ENCODE measurements at regions not wholly inside any gene's neighbourhood (a gene's known extent, or its start where the extent isn't known, plus 50 kb on each side); places are given as distances from the start of the nearest gene placed in this dataset.

GRCh38 chr21:28160378-28160777 is 832.3 kb downstream of the LTN1 start:
- H3K4me3 ChIP-seq (ENCODE audit: low read depth, low read length): no peak overlapping the region
- no peak for TF ChIP-seq CTCF (IDR thresholded peaks at IDR 0.05; ENCODE audit: borderline replicate concordance, insufficient read depth, low read depth, low read length)

- no peak overlapping the region for H3K4me3 ChIP-seq (ENCODE audit: low read depth, low read length)
- TF ChIP-seq CTCF (IDR thresholded peaks at IDR 0.05; ENCODE audit: borderline replicate concordance, insufficient read depth, low read depth, low read length): no peak
Observed at GRCh38 chr21:28159396-28159795, 833.3 kb downstream of the LTN1 start.

- H3K4me3 ChIP-seq (ENCODE audit: low read depth, low read length): no peak overlapping the region
- no peak for TF ChIP-seq CTCF (IDR thresholded peaks at IDR 0.05; ENCODE audit: borderline replicate concordance, insufficient read depth, low read depth, low read length)
Observed at GRCh38 chr21:28156590-28156989, 836.1 kb downstream of the LTN1 start.

GRCh38 chr21:28154121-28154520 is 838.6 kb downstream of the LTN1 start:
- no peak for TF ChIP-seq CTCF (IDR thresholded peaks at IDR 0.05; ENCODE audit: borderline replicate concordance, insufficient read depth, low read depth, low read length)
- no peak overlapping the region for H3K4me3 ChIP-seq (ENCODE audit: low read depth, low read length)

GRCh38 chr21:28152732-28153131 is 839.9 kb downstream of the LTN1 start:
- no peak overlapping the region for H3K4me3 ChIP-seq (ENCODE audit: low read depth, low read length)
- TF ChIP-seq CTCF (IDR thresholded peaks at IDR 0.05; ENCODE audit: borderline replicate concordance, insufficient read depth, low read depth, low read length): no peak

GRCh38 chr21:28151758-28152157 is 840.9 kb downstream of the LTN1 start:
- no peak for TF ChIP-seq CTCF (IDR thresholded peaks at IDR 0.05; ENCODE audit: borderline replicate concordance, insufficient read depth, low read depth, low read length)

GRCh38 chr21:28150778-28151177 is 841.9 kb downstream of the LTN1 start:
- no peak overlapping the region for H3K4me3 ChIP-seq (ENCODE audit: low read depth, low read length)
- TF ChIP-seq CTCF (IDR thresholded peaks at IDR 0.05; ENCODE audit: borderline replicate concordance, insufficient read depth, low read depth, low read length): no peak

More at GRCh38 chr21:28151758-28152157, 840.9 kb downstream of the LTN1 start:
- H3K4me3 ChIP-seq (ENCODE audit: low read depth, low read length): no peak overlapping the region
